HepG2 (cell line): ENCODE measurements at regions not wholly inside any gene's neighbourhood (a gene's known extent, or its start where the extent isn't known, plus 50 kb on each side); places are given as distances from the start of the nearest gene placed in this dataset.

Source experiments
- GABPA ChIP-seq, 2 experiments: IDR thresholded peaks; 2 replicates each; pipeline ENCODE4 v1.6.1; 2011 to 2016; ENCODE audit warnings: low read depth in 2 of 2, low read length in 1 of 2, missing biosample characterization in 1 of 2, missing genetic modification characterization in 1 of 2
- ZBTB21 ChIP-seq: sonication (generic); formaldehyde crosslinking; IDR thresholded peaks from 2 replicates; pipeline ENCODE4 v1.4.0; 2020; ENCODE audit warnings: missing genetic modification reagents
- ZBTB7A ChIP-seq: sonication (generic); formaldehyde crosslinking; IDR thresholded peaks from 2 replicates; pipeline ENCODE4 v1.8.0; 2022; ENCODE audit warnings: mild to moderate bottlenecking, missing genetic modification reagents
- ZNF549 ChIP-seq: sonication (generic); formaldehyde crosslinking; IDR thresholded peaks from 2 replicates; pipeline ENCODE4 v1.5.0; 2020; ENCODE audit warnings: missing genetic modification reagents
- TF ChIP-seq, protein P1 (sequence below): sonication (generic); formaldehyde crosslinking; IDR thresholded peaks from 2 replicates; pipeline ENCODE4 v1.4.0; 2020; ENCODE audit warnings: missing genetic modification reagents, borderline replicate concordance

DNA sequence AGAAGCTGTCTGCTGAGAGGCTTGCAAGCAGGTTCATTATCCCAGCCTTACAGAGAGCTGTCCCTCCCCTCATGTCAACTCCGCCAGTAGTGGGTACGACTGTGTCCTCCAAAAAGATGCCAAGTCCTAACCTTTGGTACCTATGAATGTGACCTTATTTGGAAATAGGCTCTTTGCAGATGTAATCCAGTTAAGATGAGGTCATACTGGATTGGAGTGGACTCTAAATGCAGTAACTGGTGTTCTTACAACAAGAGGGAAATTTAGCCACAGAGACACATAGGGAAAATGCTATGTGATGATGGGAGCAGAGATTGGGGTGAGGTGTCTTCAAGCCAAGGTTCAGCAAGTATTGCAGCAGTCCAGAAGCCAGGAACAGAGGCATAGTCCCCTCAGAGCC, 90.8 kb upstream of the FOXP4 start:
- TF ChIP-seq GABPA (IDR thresholded peaks at IDR 0.05; ENCODE audit: low read depth, low read length), result no peak
- no peak for TF ChIP-seq GABPA (CRISPR knock-in tag; IDR thresholded peaks at IDR 0.05; ENCODE audit: low read depth)
- no peak for TF ChIP-seq ZNF549 (CRISPR knock-in tag)
- TF ChIP-seq, protein P1, sequence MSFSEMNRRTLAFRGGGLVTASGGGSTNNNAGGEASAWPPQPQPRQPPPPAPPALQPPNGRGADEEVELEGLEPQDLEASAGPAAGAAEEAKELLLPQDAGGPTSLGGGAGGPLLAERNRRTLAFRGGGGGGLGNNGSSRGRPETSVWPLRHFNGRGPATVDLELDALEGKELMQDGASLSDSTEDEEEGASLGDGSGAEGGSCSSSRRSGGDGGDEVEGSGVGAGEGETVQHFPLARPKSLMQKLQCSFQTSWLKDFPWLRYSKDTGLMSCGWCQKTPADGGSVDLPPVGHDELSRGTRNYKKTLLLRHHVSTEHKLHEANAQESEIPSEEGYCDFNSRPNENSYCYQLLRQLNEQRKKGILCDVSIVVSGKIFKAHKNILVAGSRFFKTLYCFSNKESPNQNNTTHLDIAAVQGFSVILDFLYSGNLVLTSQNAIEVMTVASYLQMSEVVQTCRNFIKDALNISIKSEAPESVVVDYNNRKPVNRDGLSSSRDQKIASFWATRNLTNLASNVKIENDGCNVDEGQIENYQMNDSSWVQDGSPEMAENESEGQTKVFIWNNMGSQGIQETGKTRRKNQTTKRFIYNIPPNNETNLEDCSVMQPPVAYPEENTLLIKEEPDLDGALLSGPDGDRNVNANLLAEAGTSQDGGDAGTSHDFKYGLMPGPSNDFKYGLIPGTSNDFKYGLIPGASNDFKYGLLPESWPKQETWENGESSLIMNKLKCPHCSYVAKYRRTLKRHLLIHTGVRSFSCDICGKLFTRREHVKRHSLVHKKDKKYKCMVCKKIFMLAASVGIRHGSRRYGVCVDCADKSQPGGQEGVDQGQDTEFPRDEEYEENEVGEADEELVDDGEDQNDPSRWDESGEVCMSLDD (CRISPR knock-in tag), result no peak
- no peak for TF ChIP-seq ZBTB21 (CRISPR knock-in tag)
- no peak for TF ChIP-seq ZBTB7A (CRISPR knock-in tag)
